Astrocyte (in vitro differentiated cells and primary cell): ENCODE measurements at regions not wholly inside any gene's neighbourhood (a gene's known extent, or its start where the extent isn't known, plus 50 kb on each side); places are given as distances from the start of the nearest gene placed in this dataset.

Experiments used
- DNase-seq: peaks from one replicate; pipeline ENCODE4 v3.0.0-alpha.2; 2010; ENCODE audit warnings: low read depth
- FAIRE-seq: peaks from 2 replicates; lab custom pipeline; 2011; peaks lifted over from hg19 to GRCh38; lab: Jason Lieb, UNC
- H2AFZ ChIP-seq: 2 replicates; pipeline ENCODE4 v1.6.0; 2012; ENCODE audit warnings: low read depth, low read length, inconsistent platforms
- H3K27ac ChIP-seq: 2 replicates; pipeline ENCODE4 v1.5.1; 2011; ENCODE audit warnings: low read depth, low read length, inconsistent platforms
- H3K27me3 ChIP-seq: 2 replicates; pipeline ENCODE4 v1.6.0; 2011; ENCODE audit warnings: low read length, inconsistent platforms; ENCODE audit not compliant: insufficient read depth
- H3K36me3 ChIP-seq: 2 replicates; pipeline ENCODE4 v1.5.1; 2011; ENCODE audit warnings: low read length, inconsistent platforms; ENCODE audit not compliant: insufficient read depth
- H3K4me1 ChIP-seq: 2 replicates; pipeline ENCODE4 v1.5.1; 2011; ENCODE audit warnings: low read length, inconsistent platforms; ENCODE audit not compliant: insufficient read depth
- H3K4me2 ChIP-seq: 2 replicates; pipeline ENCODE4 v1.6.0; 2012; ENCODE audit warnings: low read length, inconsistent platforms
- H3K4me3 ChIP-seq: 2 replicates; pipeline ENCODE4 v1.5.1; 2011; ENCODE audit warnings: low read depth, mild to moderate bottlenecking, low read length, inconsistent platforms; ENCODE audit not compliant: insufficient read depth
- H3K79me2 ChIP-seq: 2 replicates; pipeline ENCODE4 v1.6.0; 2012; ENCODE audit warnings: mild to moderate bottlenecking, low read length, inconsistent platforms; ENCODE audit not compliant: insufficient read depth
- H3K9ac ChIP-seq: 2 replicates; pipeline ENCODE4 v1.6.0; 2012; ENCODE audit warnings: mild to moderate bottlenecking, low read length, inconsistent platforms
- H3K9me3 ChIP-seq: 2 replicates; pipeline ENCODE4 v1.5.1; 2012; ENCODE audit warnings: low read depth, mild to moderate bottlenecking, low read length, inconsistent platforms; ENCODE audit not compliant: insufficient read depth
- H4K20me1 ChIP-seq: 2 replicates; pipeline ENCODE4 v1.6.0; 2012; ENCODE audit warnings: low read length, inconsistent platforms; ENCODE audit not compliant: insufficient read depth
- H3K27ac Mint-ChIP-seq: one replicate; pipeline ENCODE4 v1.8.0; 2021; ENCODE audit warnings: mild to moderate bottlenecking, mixed read lengths; ENCODE audit not compliant: unreplicated experiment
- H3K27me3 Mint-ChIP-seq: one replicate; pipeline ENCODE4 v1.8.0; 2021; ENCODE audit warnings: low read depth, mixed read lengths; ENCODE audit not compliant: unreplicated experiment
- H3K36me3 Mint-ChIP-seq: one replicate; pipeline ENCODE4 v1.8.0; 2021; ENCODE audit warnings: low read depth, mixed read lengths; ENCODE audit not compliant: unreplicated experiment
- H3K4me1 Mint-ChIP-seq: one replicate; pipeline ENCODE4 v1.8.0; 2021; ENCODE audit warnings: low read depth, mixed read lengths; ENCODE audit not compliant: unreplicated experiment
- H3K4me3 Mint-ChIP-seq: one replicate; pipeline ENCODE4 v1.8.0; 2021; ENCODE audit warnings: mild to moderate bottlenecking, moderate library complexity, mixed read lengths; ENCODE audit not compliant: unreplicated experiment
- H3K9me3 Mint-ChIP-seq: one replicate; pipeline ENCODE4 v1.8.0; 2021; ENCODE audit warnings: mild to moderate bottlenecking, mixed read lengths; ENCODE audit not compliant: unreplicated experiment
- EZH2 ChIP-seq: IDR thresholded peaks from 2 replicates; pipeline ENCODE4 v1.6.1; 2012; ENCODE audit warnings: mild to moderate bottlenecking, low read length, inconsistent platforms; ENCODE audit not compliant: insufficient read depth
- TF ChIP-seq, protein P1 (sequence below): IDR thresholded peaks from 2 replicates; pipeline ENCODE4 v1.5.1; 2011; ENCODE audit warnings: low read depth, mild to moderate bottlenecking, inconsistent platforms, low read length, moderate library complexity; ENCODE audit not compliant: insufficient read depth

DNA sequence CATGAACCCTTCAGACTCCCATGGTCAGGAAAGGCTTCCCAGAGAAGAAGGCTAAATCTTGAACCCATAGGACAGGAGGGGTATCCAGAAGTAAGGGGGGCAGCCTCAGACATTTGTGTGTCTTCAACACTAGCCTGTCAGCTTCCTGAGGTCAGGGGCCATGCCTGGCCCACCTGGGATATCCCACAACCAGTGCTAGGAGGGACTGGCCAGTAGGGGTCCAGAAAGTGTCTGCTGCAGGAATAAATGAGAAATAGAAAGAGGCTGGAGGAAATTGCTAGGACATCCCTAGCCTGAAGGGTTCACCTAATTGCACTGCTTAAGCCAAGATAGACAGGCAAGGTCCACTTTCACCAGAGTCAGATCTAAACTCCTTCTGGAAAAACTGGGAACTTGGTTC, 799.6 kb upstream of the ID2 start:
- DNase-seq = no peak
- H3K4me1 Mint-ChIP-seq = peaks cover 24% of the 10 kb centered on the region
- H3K4me3 ChIP-seq = no peak overlapping the region
- no peaks in the 10 kb centered on the region for H4K20me1 ChIP-seq
- H3K9ac ChIP-seq = no peak overlapping the region
- H3K4me3 Mint-ChIP-seq = no peak overlapping the region
- no peak for TF ChIP-seq EZH2
- TF ChIP-seq, protein P1, sequence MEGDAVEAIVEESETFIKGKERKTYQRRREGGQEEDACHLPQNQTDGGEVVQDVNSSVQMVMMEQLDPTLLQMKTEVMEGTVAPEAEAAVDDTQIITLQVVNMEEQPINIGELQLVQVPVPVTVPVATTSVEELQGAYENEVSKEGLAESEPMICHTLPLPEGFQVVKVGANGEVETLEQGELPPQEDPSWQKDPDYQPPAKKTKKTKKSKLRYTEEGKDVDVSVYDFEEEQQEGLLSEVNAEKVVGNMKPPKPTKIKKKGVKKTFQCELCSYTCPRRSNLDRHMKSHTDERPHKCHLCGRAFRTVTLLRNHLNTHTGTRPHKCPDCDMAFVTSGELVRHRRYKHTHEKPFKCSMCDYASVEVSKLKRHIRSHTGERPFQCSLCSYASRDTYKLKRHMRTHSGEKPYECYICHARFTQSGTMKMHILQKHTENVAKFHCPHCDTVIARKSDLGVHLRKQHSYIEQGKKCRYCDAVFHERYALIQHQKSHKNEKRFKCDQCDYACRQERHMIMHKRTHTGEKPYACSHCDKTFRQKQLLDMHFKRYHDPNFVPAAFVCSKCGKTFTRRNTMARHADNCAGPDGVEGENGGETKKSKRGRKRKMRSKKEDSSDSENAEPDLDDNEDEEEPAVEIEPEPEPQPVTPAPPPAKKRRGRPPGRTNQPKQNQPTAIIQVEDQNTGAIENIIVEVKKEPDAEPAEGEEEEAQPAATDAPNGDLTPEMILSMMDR = no peak
- H3K27me3 ChIP-seq = no peaks in the 10 kb centered on the region
- no peaks in the 10 kb centered on the region for H3K36me3 ChIP-seq
- H3K27me3 Mint-ChIP-seq = peaks cover 11% of the 10 kb centered on the region
- no peaks in the 10 kb centered on the region for H3K9me3 Mint-ChIP-seq
- H3K9me3 ChIP-seq = no peaks in the 10 kb centered on the region
- H3K27ac Mint-ChIP-seq = no peak overlapping the region
- H3K4me2 ChIP-seq = no peak overlapping the region
- FAIRE-seq = no peak
- H3K79me2 ChIP-seq = no peaks in the 10 kb centered on the region
- no peak overlapping the region for H2AFZ ChIP-seq
- no peaks in the 10 kb centered on the region for H3K36me3 Mint-ChIP-seq
- no peak overlapping the region for H3K27ac ChIP-seq
- H3K4me1 ChIP-seq = peaks cover 11% of the 10 kb centered on the region

DNA sequence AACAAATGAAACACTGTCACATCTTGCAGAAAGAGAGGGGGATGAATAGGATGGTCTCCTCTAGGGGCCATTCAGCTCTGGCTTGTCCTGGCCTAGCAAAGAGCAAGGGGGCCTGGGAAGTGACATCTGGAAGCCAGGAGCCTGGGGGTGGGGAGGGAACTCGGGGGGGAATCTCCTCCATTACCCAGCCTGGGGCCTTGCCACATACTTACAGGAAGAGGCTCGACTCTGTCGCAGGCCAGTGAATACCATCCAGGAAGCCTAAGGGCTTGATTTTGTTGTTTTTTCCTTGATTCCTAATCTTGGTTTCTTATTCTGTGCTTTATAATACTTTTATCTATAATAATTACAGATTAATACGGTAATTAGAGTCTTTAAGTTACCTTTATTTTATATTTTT, 797.5 kb upstream of the ID2 start:
- no peaks in the 10 kb centered on the region for H3K27me3 Mint-ChIP-seq
- no peak overlapping the region for H2AFZ ChIP-seq
- no peaks in the 10 kb centered on the region for H3K36me3 Mint-ChIP-seq
- TF ChIP-seq EZH2 = no peak
- TF ChIP-seq, protein P1 = no peak
- H3K4me1 Mint-ChIP-seq = peaks cover 21% of the 10 kb centered on the region
- H3K27ac Mint-ChIP-seq = no peak overlapping the region
- H3K4me3 Mint-ChIP-seq = no peak overlapping the region
- no peak overlapping the region for H3K4me3 ChIP-seq
- H3K27ac ChIP-seq = no peak overlapping the region
- H3K79me2 ChIP-seq = no peaks in the 10 kb centered on the region
- H4K20me1 ChIP-seq = no peaks in the 10 kb centered on the region
- peaks cover 11% of the 10 kb centered on the region for H3K4me1 ChIP-seq
- no peaks in the 10 kb centered on the region for H3K27me3 ChIP-seq
- DNase-seq = no peak
- H3K9me3 ChIP-seq = no peaks in the 10 kb centered on the region
- no peak overlapping the region for H3K9ac ChIP-seq
- H3K36me3 ChIP-seq = no peaks in the 10 kb centered on the region
- no peak overlapping the region for H3K4me2 ChIP-seq
- H3K9me3 Mint-ChIP-seq = no peaks in the 10 kb centered on the region
- no peak for FAIRE-seq

DNA sequence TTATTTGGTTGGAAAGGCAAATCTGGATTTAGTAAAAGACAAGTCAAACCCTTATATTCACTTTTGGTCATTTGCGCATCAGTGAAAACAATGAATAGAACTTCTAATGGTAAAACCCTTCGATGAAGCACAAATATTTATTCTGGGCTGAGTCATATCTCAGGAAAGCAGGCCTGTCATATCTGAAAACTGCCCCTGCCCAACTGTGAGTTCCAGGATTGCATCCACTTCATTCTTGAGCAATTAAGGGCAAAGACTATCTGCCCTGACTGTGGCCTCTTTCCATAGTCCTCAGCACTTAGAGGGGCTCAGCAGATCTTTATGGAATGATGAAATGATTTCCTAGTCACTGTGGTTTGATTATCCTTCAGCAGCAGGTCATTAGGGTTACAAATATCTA, 795.2 kb upstream of the ID2 start:
- FAIRE-seq (no peak), DNase-seq (no peak)
- Histone ChIP-seq H3K9me3 (no peaks in the 10 kb centered on the region), H4K20me1 (no peaks in the 10 kb centered on the region), H3K27me3 (no peaks in the 10 kb centered on the region), H2AFZ (no peak overlapping the region), H3K4me1 (no peaks in the 10 kb centered on the region), H3K27ac (no peak overlapping the region), H3K9ac (no peak overlapping the region), H3K36me3 (no peaks in the 10 kb centered on the region), H3K4me3 (no peak overlapping the region), H3K4me2 (no peak overlapping the region), H3K79me2 (no peaks in the 10 kb centered on the region)
- H3K4me3 Mint-ChIP-seq = no peak overlapping the region
- H3K36me3 Mint-ChIP-seq = no peaks in the 10 kb centered on the region
- no peak for TF ChIP-seq EZH2
- TF ChIP-seq, protein P1 = no peak
- H3K27me3 Mint-ChIP-seq = no peaks in the 10 kb centered on the region
- no peaks in the 10 kb centered on the region for H3K9me3 Mint-ChIP-seq
- no peak overlapping the region for H3K27ac Mint-ChIP-seq
- peaks cover 2% of the 10 kb centered on the region for H3K4me1 Mint-ChIP-seq
